Rectal smooth muscle tissue (tissue), 1 donor: ENCODE measurements at regions not wholly inside any gene's neighbourhood (a gene's known extent, or its start where the extent isn't known, plus 50 kb on each side); places are given as distances from the start of the nearest gene placed in this dataset.

Experiments
- H3K27ac ChIP-seq: one replicate; pipeline ENCODE4 v1.7.0; 2013; ENCODE audit warnings: low read depth, low read length, inconsistent platforms
- H3K27me3 ChIP-seq: one replicate; pipeline ENCODE4 v1.7.0; 2013; ENCODE audit warnings: low read length; ENCODE audit not compliant: control insufficient read depth, insufficient read depth
- H3K36me3 ChIP-seq: one replicate; pipeline ENCODE4 v1.7.0; 2013; ENCODE audit warnings: low read length; ENCODE audit not compliant: control insufficient read depth, insufficient read depth
- H3K4me1 ChIP-seq: one replicate; pipeline ENCODE4 v1.7.0; 2013; ENCODE audit warnings: low read length; ENCODE audit not compliant: control insufficient read depth, insufficient read depth
- H3K4me3 ChIP-seq: one replicate; pipeline ENCODE4 v1.7.0; 2013; ENCODE audit warnings: low read length
- H3K9ac ChIP-seq: one replicate; pipeline ENCODE4 v1.7.0; 2013; ENCODE audit warnings: low read length

DNA sequence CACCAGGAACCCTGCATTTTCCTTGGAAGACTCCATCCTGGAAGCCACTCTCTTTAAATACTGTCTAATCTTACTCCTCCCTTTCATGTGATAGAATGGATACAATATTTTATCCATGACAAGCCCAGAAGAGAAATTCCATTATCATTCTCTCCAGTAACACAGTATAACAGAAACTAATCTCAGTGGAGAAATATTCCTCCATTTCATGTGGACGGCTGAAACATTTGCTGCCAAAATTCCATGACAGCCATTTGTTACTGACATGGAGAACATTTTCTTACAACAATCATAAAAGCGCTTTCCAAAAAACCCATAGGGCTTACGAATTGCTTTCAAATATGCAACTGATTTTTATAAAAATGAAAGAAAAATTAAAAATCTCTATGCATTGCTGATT, 392.8 kb upstream of the KLF6 start:
- H3K27ac ChIP-seq: no peak overlapping the region
- H3K9ac ChIP-seq: no peak overlapping the region
- no peak overlapping the region for H3K4me3 ChIP-seq
- H3K4me1 ChIP-seq: no peaks in the 10 kb centered on the region
- H3K36me3 ChIP-seq: no peaks in the 10 kb centered on the region
- H3K27me3 ChIP-seq: no peaks in the 10 kb centered on the region

DNA sequence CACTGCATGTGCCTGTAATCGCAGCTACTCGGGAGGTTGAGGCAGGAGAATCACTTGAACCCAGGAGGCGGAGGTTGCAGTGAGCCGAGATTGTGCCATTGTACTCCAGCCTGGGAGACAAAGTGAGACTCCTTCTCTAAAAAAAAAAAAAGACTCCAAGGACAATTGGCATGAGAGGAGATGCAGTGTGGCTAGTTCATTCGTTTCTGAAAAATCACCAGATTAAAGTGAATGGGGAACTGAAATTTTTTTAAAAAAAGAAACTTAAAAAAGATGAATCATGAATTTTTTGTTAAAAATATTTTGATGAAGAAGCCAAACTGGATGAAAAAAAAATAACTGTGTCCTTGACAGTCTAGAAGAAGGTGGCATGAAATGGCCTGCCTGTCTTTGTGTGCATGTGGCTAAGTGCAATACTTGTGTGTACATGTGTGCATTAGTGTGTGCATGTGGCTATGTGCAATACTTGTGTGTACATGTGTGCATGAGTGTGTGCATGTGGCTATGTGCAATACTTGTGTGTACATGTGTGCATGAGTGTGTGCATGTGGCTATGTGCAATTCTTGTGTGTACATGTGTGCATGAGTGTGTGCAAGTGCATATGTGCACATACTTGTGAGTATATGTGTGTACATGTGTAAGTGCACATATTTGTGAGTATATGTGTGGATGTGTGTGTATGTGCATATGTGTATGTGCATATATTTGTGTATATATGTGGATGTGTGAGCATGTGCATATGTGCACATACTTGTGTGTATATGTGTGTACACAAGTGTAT, 391.7 kb upstream of the KLF6 start:
- Histone ChIP-seq H3K27ac (no peak overlapping the region), H3K4me3 (no peak overlapping the region), H3K4me1 (no peaks in the 10 kb centered on the region), H3K27me3 (no peaks in the 10 kb centered on the region), H3K36me3 (no peaks in the 10 kb centered on the region), H3K9ac (no peak overlapping the region)

DNA sequence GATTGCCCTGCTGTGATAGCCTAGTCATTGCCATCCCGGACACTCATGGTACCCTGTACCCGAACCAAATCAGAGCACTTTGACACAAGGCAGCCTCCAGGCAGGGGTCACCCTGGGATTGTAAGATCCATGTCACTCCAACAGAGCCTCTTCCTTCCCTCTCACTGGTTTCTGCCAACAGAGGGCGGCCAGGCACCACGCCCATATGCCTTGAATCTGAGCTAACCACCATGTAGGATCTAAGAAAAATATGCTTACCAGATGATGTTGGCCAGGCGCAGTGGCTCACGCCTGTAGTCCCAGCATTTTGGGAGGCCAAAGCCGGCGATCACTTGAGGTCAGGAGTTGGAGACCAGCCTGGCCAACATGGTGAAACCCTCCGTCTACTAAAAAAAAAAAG, 389.2 kb upstream of the KLF6 start:
- Histone ChIP-seq H3K36me3 (no peaks in the 10 kb centered on the region), H3K27ac (no peak overlapping the region), H3K27me3 (no peaks in the 10 kb centered on the region), H3K9ac (no peak overlapping the region), H3K4me3 (no peak overlapping the region), H3K4me1 (no peaks in the 10 kb centered on the region)

DNA sequence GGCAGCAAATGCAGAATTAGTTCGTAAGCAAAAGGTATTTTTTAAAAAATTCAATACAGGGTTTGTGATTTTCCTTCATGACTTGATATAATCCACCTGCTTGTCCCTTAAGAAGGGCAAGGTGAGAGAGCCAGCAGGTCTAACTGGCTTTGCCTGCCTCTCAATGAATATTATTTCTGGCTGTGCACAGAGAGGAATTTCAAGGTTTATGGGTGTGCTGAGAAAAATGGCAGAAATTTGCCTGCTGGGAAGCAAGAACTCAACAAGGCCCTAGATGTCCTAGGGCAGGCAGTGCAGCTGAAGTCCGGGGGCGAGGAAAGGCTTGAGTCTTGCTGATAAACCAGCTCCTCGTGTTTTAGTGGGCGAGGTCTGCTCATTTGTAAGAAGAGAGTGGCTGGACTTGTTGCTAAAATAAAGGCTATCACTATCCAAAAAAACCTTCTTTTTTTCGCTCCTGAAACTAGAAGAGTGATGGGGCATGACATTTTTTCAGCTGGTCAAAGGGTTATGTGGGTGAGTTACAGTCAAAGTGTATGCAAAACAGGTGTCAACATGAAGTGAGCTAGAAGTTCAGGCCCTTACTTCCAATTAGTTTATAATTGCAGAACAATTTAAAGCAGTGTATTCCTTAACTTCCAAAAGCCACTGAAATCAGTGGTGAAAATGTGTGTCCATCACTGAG, 385.8 kb upstream of the KLF6 start:
- Histone ChIP-seq H3K36me3 (no peaks in the 10 kb centered on the region), H3K27me3 (no peaks in the 10 kb centered on the region), H3K4me1 (no peaks in the 10 kb centered on the region), H3K27ac (no peak overlapping the region), H3K4me3 (no peak overlapping the region), H3K9ac (no peak overlapping the region)

DNA sequence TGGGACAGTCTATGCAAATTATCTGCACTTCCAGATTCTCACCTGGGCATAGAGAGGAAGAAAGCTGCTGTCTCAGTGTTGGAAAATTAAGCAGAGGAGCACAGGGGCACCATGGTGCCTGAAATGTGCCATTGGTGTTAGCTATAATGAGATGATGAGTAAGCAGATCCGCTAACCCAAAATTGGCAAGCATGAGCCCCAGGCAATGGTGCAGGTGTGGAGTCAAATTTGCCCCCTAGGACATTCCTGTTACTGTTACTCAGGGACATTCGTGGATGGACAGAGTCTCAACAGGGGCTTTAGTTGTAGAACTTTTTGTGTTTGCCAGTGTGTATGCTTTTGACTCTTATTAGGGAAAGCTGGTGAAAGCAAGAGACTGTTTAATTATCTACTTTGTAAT, 385.2 kb upstream of the KLF6 start:
- no peak overlapping the region for H3K27ac ChIP-seq
- no peak overlapping the region for H3K4me3 ChIP-seq
- no peak overlapping the region for H3K9ac ChIP-seq
- H3K4me1 ChIP-seq: no peaks in the 10 kb centered on the region
- H3K27me3 ChIP-seq: no peaks in the 10 kb centered on the region
- no peaks in the 10 kb centered on the region for H3K36me3 ChIP-seq

DNA sequence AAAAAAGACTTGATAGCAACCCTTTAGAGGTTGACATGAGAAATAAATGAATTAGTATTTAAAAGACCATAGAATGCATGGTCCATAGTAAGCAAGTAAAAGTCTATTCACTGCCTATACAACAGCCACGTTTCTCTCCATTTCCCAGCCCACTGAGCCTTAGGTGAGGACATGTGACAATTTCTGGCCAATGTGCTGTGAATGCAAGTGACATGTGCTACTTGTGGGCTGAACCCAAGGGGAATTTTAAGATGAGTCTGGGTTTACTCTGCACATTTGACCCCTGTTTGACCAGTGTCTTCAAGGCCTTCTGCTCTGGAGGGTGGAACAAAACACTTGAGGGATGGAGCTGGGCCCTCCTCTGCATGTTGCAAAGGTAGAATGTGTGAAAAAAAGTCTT, 384.4 kb upstream of the KLF6 start:
- Histone ChIP-seq H3K4me1 (no peaks in the 10 kb centered on the region), H3K27me3 (no peaks in the 10 kb centered on the region)

DNA sequence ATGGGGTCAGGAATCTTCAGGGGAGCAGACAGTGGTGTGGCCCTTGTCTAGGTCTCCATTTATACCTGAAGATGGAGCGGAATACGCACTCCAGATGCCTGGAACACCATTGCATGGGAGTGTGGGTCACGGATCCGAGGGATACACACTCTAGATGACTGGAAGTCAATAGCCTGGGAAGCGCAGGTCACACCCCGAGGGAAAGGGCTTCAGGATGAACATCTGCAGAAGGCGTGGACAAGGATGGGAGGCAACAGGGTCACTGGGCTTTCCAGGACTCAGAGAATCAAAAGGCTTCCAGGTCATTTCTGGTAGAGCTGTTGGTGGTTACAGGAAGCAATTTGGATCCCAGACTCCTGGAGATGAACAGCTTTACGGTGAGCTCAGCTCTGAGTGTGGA, 382.2 kb upstream of the KLF6 start:
- Histone ChIP-seq H3K4me3 (no peak overlapping the region), H3K9ac (no peak overlapping the region), H3K27ac (no peak overlapping the region), H3K27me3 (no peaks in the 10 kb centered on the region), H3K4me1 (no peaks in the 10 kb centered on the region), H3K36me3 (no peaks in the 10 kb centered on the region)

More for the DNA sequence above, 384.4 kb upstream of the KLF6 start:
- no peak overlapping the region for H3K4me3 ChIP-seq
- no peak overlapping the region for H3K9ac ChIP-seq
- no peaks in the 10 kb centered on the region for H3K36me3 ChIP-seq
- H3K27ac ChIP-seq: no peak overlapping the region

DNA sequence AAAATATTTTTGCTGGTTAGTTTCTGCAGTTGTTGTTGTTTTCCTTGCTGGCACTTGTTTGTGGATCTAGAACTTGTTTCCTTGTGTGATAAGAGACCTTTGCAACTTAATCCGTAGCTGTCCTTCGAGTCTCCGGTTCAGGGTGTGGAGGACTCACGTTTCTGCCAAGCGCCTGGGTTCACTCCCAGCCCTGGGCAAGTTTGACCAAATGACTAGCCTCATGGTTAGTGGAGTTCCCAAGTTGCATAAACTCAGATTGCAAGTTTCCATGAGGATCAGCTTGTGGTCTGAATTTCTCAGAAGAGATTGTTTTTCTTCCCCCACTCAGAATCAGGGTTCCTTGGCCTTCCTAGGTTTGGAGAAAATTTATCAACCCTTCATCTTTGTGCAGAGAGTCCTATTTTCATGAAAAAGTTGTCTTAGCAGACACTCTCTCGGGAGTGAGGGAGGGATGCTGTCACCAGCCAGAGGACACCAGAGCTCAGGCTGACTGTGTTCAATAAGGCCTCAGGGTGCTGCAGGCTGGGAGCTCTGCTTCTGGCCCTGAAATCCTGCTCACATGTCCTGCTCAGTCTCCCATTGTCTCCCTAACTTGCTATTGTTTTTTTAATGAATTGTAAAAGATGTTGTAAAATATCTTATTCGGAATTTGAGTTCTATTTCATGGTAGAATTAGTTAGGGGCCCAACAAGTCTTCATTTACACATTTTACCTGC, 377.7 kb upstream of the KLF6 start:
- no peaks in the 10 kb centered on the region for H3K4me1 ChIP-seq
- H3K27ac ChIP-seq: no peak overlapping the region
- no peaks in the 10 kb centered on the region for H3K36me3 ChIP-seq
- H3K9ac ChIP-seq: no peak overlapping the region
- H3K4me3 ChIP-seq: no peak overlapping the region
- H3K27me3 ChIP-seq: no peaks in the 10 kb centered on the region

DNA sequence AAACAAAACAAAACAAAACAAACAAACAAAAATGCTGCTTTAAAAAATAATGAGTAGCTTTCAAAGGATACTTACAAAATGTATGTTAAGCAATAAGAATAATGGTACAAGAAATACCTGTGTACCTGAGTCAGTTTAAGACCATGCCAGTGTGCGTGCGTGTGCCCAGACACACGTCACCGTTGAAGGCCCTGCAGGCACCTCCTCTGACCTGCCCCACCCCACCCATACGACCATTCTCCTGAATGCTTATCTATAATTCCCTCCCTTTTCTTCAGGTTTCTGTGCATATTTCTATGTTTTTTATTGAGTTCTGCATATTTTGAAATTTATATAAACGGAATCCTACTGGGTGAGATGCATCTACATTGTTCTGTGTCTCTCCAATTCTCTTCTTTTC, 374.2 kb upstream of the KLF6 start:
- H3K4me1 ChIP-seq: no peaks in the 10 kb centered on the region
- H3K9ac ChIP-seq: no peak overlapping the region
- H3K27ac ChIP-seq: no peak overlapping the region
- H3K4me3 ChIP-seq: no peak overlapping the region
- no peaks in the 10 kb centered on the region for H3K36me3 ChIP-seq
- H3K27me3 ChIP-seq: no peaks in the 10 kb centered on the region

DNA sequence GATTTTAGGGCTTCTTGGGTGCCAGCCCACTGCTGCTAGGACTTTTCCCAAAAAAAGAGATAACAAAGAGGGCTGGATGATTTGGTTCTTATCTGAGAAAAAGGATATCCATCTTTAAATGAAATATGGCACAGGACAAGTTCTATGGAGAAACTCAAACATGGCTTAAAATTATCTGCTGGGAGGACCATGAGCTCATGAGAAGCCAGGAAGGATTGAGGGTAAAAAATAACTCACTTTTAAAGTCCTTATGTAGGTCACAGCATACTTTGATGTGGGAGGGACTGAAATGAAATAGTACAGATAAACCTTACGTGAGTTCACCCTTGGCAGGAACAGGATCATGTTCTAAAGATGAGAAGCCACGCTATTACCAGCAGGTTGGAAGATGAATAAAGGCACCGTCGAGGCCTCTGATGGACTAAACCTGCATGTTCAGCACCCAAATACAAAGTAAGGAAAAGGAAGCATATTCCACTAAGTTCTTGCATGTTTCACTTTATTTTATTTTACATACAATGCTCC, 369.2 kb upstream of the KLF6 start:
- no peak overlapping the region for H3K4me3 ChIP-seq
- H3K4me1 ChIP-seq: no peaks in the 10 kb centered on the region
- H3K27me3 ChIP-seq: no peaks in the 10 kb centered on the region
- no peak overlapping the region for H3K9ac ChIP-seq
- no peaks in the 10 kb centered on the region for H3K36me3 ChIP-seq
- H3K27ac ChIP-seq: no peak overlapping the region

DNA sequence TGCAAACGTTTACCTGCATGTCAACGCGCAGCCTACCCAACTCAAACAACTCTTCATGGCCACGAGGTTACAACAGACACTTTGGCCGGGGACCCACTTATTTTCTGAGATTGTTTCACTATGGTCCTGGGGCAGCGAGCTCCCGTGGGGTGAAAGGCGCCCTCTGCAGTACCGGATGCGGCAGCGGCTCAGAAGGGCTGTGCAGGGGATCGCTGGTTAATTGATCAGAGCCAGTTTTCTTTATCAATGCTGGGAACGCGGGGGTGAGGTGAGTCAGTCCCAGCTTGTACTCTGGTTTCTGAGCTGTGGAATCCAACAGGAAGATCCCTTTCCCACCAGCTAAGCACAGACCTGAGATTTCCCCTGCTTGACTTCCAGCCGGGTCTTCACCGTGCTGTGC, 366.5 kb upstream of the KLF6 start:
- H3K4me3 ChIP-seq: no peak overlapping the region
- H3K9ac ChIP-seq: no peak overlapping the region
- no peaks in the 10 kb centered on the region for H3K4me1 ChIP-seq
- H3K36me3 ChIP-seq: no peaks in the 10 kb centered on the region
- no peaks in the 10 kb centered on the region for H3K27me3 ChIP-seq
- no peak overlapping the region for H3K27ac ChIP-seq

DNA sequence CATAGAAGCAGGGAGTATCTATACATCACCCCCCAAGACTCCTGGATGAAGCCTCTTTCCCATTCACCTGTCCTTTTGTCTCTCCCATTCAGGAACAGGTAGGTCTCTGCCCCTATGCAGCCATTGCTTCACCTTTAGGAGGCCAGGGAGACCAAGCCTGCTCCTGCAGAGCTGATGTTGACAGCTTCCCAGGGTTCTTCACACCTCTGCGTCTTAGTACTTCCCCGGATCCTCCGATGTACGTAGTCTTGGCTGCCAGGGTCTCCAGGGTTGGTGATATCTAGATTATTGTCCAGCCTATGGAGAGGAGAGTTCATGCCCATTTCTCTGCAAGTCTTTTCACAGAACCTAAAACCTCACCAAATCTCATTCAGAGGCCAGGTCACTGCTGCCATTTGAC, 365.7 kb upstream of the KLF6 start:
- no peak overlapping the region for H3K9ac ChIP-seq
- H3K27me3 ChIP-seq: no peaks in the 10 kb centered on the region
- no peaks in the 10 kb centered on the region for H3K4me1 ChIP-seq
- H3K4me3 ChIP-seq: no peak overlapping the region
- H3K27ac ChIP-seq: no peak overlapping the region
- no peaks in the 10 kb centered on the region for H3K36me3 ChIP-seq
